ENCODE measurements at regions not wholly inside any gene's neighbourhood (a gene's known extent, or its start where the extent isn't known, plus 50 kb on each side); places are given as distances from the start of the nearest gene placed in this dataset.

DNA sequence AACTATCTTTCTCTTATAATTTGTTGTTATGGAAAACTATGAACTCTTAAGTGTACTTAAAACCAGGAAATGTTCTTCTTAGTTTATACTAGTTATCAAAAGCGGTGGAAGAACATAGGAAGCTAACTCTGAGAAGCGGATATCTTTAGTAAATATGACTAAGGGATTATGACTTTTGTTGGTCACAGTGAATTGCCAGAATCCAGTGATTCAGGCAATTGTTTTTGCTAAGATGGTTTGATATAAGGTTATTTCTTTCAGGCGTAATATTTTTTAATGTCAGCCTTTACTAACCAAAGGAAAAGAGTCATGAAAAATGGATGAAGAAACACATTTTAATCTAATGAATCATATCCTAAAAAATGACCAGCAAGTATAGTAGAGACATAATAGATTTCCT is 473.5 kb downstream of the FOXG1 start:
- DNase-seq (ENCODE audit: extremely low spot score, insufficient read length, low read depth): no peak
- no peak for FAIRE-seq

DNA sequence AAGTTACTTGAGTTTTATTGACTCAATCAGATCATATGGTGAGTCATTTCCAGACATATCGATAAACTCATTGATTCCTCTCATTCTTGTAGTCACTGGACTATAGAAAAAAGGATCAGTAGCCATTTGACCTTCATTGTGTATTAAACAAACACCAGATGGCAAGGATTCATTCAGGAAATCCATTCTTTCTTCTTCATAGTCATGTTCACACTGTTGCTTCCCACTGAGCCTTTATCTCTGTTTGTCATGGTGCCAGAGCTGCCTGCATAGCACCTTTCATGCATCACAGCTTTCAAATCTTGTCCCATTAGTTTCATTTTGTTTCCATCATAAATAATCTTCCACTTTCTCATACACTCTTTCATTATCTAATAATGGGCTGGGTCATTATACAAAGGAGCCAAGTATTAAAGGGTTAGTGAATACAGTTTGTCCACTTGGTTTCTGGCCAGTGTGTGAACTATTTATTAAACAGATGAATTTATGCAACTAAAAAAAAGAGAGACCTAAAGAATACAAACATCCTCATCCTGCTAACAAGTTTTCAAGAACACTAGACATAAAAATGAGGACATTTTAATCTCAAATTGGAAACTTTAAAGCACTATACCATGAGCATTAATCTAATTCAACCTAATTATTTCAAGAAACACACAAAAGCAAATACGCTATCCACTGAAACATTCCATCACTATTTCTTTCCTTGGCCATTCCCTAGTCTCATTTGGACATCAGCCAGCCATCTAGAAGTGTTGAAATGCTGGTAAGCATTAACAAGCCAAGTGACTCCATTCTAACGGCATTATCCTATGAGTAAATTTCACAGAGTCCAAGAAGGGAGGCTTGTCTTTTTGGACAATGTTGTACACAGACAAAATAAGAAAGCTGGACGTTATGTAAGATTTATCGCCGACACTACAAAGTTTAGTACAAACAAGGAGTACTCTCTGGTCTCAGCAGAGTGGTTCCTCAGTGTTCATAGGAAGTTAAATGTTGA is 476.5 kb downstream of the FOXG1 start:
- no peak for FAIRE-seq

DNA sequence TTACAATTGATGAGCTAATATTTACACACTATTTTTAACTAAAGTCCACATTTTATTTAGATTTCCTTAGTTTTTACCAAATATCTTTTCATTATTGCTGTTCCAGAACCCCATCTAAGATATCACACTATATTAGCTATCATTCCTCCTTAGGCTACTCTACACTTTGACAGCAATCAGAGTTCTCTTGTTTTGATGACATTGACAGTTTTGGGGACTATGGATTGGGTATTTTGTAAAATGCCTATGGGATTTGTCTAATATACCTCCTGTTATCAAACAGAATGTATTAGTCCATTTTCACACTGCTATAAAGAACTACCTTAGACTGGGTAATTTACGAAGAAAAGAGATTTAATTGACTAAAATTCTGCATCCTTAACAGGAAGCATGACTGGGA is 489.1 kb downstream of the FOXG1 start:
- no peak for DNase-seq (ENCODE audit: extremely low spot score, insufficient read length, low read depth)
- no peak for FAIRE-seq

More for the DNA sequence above, 476.5 kb downstream of the FOXG1 start:
- DNase-seq (ENCODE audit: extremely low spot score, insufficient read length, low read depth): no peak

DNA sequence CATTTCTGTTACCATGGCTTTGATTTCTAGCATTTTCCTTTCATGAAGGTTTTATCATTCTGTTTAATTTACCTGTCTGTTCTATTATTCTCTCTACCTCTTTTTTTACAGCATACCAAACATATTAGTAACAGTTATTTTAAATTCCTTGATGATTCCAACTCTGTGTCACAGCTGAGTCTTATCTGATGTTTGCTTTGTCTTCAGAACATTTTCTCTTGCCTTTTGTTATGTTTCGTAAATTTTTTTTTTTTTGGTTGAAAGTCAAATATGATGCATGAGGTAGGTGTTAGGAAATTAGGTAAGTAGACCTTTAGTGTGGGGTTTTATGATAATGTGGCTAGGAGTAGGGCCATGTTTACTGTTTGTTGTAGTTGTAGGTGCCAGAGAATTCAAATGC is 496.4 kb downstream of the FOXG1 start:
- DNase-seq (ENCODE audit: extremely low spot score, insufficient read length, low read depth) (no peak), FAIRE-seq (no peak)

DNA sequence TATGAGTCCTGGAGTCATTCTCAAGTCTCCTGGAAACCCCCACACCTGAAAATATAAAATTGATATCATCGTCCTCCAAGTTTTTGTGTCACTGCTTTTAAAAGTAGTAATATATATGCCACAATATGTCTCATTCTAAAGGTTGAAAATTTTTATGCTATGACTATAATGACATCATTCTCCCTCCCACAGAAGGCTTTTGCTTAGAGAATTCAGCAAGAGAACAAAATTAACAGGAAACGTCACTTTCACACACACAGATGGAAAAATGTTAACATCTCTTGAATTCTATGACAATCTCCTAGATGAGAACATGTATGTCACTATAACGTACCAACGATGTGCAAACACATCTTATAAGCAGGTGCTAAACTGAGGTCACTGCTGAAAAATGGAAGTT is 498.3 kb downstream of the FOXG1 start:
- FAIRE-seq (no peak), DNase-seq (ENCODE audit: extremely low spot score, insufficient read length, low read depth) (no peak)

DNA sequence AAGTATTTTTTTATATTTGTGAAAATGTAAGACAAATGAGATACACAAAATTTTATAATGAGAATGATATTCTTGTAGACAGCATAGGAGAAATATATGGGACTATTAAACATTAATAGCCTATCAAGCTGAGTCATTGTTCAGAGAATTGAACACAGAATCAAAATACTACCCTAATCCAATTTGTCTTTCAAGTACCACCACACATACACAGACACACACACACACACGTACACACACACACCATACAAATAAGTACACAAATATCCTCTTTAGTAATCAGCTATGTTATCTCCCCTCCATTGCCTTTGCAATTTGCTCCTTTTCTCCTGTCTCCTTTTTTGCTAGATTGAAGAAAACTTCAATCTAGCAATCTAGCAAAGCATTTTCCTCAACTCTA is 499.3 kb downstream of the FOXG1 start:
- no peak for FAIRE-seq

DNA sequence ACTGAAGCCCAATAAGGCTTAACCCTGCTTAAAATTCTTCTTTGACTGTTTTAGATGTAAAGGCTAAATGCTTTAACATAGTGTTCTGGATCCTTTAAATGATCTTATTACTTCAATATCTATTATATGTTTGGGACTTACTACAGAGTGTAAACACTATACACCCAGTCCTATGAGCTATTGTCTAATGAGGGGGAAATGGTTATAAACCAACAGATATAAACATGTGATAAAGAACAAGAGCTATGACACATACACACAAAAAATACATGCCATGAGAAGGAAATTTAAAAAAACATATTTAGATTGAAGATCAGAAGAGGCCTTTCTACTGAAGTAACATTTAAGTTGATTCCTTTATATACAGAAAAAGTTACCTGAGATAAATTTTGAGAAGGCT is 505.1 kb downstream of the FOXG1 start:
- FAIRE-seq (no peak), DNase-seq (ENCODE audit: extremely low spot score, insufficient read length, low read depth) (no peak)

More for the DNA sequence above, 499.3 kb downstream of the FOXG1 start:
- no peak for DNase-seq (ENCODE audit: extremely low spot score, insufficient read length, low read depth)

DNA sequence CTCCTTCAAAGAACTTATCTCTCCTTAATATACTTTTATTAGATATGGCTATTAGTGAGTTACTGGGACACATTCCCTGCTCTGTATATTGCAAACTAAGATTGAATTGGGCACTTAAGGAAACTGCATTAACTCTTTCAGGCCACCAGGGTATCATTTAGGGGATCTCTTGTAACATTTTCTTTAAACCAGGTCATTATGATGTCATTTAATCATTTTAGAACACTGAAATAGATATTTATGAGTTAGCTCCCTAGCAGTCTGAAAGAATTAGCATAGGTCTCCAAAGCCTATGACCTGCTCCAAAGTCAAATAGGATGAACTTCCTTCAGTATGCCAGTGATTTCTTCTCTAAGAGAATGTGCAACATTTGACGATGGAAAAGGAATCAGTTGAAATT is 506.9 kb downstream of the FOXG1 start:
- no peak for FAIRE-seq

DNA sequence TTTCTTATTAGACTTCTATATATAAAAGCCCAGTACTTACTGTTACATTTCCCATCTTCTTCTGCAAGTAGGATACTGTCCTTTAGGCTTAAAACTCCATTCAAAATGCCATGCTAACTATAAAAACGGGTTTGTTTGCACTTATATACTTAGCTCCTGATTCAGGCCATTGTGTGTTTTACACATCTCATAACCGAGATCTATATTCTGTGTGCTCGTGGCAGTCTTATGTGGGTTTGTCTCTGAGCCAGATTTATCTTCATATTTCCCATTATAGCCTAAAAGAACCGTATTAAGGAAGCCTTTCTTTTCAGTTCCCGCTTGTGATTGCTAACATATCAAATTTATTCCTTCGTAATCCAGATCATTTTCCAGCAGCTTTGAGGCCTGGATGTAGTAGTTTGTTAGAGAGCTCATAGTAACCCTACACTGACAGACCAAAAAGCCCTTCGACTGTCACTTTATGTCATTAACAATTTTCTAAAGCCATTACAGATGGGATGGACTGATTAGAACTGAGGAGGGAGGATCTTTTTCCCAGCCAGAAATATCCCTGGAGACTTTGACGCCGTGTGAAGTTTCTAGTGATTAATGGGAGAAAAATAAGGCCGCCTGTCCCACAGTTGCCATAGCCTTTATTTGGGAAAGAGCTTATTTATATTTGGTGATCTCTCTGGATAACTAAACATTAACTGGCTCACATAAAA is 508.5 kb downstream of the FOXG1 start:
- no peak for FAIRE-seq
- no peak for DNase-seq (ENCODE audit: extremely low spot score, insufficient read length, low read depth)

More for the DNA sequence above, 506.9 kb downstream of the FOXG1 start:
- DNase-seq (ENCODE audit: extremely low spot score, insufficient read length, low read depth): no peak

DNA sequence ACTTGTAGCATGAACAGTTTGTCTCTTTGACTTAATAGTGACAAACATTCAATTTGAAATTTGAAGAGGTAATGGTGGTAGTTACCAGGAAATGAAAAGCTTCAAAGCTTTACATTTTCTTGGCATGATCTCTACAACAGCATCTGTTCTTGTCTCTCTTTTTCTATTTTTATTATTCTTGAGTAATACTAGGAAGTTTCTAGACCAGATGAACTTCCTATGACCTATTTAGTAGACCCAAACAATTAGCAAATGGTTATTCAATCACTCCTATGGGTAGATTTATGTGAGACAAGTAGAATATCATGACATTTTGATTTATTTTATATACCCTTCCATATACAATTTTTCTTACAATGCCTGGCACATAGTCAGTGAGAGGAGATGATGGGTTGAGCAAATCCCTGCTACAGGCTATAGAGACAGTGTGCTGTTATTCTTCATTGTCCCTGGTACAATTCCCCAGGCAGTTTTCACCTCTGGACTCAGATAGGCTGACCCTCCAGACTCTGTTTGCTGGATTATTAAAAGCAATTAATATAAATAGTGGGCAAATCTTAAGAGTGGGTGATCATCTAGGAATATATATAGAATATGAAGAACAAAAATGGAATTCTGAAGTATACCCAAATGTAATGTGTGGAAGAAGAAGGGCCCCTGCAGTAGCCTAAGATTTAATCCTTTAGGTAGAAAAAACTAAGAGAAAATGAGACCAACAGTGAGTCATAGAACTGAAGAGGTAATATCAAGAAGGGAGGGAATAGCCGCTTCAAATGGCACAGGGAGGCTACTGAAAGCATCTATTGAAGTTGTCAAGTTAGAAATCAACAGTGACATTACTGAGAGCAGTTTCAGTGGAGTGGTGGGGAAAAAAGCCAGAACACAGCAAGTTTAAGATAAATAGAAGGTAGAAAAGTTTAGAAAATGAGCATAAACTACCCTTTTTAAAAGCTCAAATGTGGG is 512.0 kb downstream of the FOXG1 start:
- DNase-seq (ENCODE audit: extremely low spot score, insufficient read length, low read depth) (no peak), FAIRE-seq (no peak)

DNA sequence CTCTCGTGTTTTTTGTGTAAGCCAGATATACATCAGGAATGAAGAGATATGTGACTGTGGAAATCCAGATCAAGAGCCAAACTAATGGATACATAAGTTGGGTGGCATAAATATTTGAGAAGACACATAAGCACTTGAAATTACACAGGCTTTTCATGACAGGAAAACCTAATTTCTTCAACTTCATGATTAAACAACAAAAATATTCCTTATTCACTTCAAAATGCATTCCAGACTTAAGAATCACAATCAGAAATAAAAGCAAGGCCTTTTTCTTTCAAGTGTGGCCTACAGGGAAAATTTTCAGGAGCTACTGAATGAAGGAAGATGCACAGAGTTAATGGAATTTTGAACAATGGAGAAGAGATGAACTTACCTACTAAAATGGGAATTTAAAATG is 515.6 kb downstream of the FOXG1 start:
- FAIRE-seq: no peak
- no peak for DNase-seq (ENCODE audit: extremely low spot score, insufficient read length, low read depth)

DNA sequence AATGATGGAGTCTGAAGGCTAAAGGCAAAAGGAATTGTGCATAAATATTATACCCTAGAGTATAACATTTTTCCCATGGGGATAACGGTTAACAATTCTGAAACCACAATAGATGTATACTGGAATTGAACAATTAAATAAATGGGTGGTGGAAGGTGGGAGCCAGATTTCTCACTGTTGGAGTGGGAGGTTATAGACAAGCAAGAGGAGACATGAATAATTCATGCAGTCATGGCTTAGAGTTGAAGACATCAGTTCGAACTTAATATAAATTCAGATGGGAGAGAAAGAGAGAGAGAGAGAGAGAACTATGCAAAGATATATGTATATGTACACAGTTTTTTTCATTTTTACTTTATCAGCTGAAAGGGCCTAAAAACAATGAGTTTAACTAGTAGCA is 523.9 kb downstream of the FOXG1 start:
- FAIRE-seq: no peak

DNA sequence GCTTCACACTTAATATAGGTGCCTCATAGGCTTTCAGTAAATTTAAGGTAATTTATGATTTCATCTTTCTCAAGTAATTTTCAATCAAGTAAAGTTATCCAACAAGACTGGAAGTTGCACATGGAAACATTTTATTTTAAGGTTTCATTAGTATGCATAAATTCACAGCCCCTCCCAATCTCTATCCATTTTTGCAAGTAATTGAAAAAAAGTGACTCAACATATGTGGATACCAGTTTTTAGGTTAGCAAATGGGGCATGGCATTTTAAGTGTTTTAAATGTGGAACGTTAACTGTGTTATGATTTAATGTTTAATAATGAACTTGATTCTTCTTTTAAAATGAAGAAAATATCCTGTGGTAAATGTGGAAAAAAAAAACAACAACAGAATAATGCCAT is 532.8 kb downstream of the FOXG1 start:
- no peak for FAIRE-seq
- no peak for DNase-seq (ENCODE audit: extremely low spot score, insufficient read length, low read depth)

More for the DNA sequence above, 523.9 kb downstream of the FOXG1 start:
- DNase-seq (ENCODE audit: extremely low spot score, insufficient read length, low read depth): no peak

DNA sequence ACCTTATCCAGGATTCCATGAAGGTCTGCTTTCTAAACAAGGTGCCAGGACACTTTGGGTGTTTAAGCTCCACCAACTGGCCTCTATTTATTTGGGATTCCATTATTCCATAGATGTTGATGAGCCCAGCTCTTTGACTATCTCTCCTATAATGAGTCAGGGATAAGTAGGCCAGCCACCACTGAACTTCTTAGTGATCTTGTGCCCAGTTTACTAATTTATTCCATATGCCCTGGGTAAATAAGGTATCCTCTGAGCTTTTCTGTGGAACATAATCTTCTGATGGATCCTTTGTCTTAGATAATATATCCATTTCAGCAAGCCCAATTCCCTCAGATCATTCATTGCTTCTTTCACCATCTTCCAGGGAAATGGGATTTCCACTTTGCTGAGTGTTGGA is 535.0 kb downstream of the FOXG1 start:
- no peak for DNase-seq (ENCODE audit: extremely low spot score, insufficient read length, low read depth)
- no peak for FAIRE-seq

DNA sequence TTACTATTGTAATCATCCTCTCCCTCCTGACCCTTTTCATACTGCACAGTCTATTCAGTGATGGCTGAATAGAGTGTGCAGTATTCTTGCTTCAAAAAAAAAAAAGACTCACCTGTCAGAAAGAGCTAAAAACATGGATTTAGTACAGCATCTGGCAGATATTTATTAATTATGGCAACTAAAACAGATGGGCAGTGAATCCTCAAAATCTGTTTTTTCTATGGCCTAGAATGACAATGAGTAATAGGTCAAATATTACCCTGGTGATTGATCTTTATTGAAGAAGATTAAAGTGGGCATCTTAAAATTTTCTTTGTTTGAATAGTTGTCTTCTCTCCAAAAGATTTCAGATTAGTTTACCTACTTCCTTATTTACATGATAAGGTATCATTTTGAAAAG is 543.6 kb downstream of the FOXG1 start:
- no peak for FAIRE-seq
- no peak for DNase-seq (ENCODE audit: extremely low spot score, insufficient read length, low read depth)

DNA sequence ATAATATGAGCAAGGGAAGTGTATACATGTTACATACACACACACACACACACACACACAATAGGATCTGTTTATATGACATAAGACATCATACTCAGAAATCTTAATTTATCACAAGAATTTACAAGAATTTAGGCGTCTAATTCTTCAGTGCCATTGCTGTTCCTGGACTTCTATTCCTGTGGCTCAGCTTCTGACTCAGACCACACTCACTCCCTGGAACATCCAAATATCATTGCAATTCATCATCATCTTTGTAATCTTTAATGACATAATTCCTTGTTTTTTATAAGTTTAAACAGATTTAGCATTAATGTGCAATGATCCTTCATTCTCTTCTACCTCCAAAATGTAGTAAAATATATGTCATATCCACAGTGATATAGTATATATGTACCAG is 544.2 kb downstream of the FOXG1 start:
- no peak for FAIRE-seq
- DNase-seq (ENCODE audit: extremely low spot score, insufficient read length, low read depth): no peak

DNA sequence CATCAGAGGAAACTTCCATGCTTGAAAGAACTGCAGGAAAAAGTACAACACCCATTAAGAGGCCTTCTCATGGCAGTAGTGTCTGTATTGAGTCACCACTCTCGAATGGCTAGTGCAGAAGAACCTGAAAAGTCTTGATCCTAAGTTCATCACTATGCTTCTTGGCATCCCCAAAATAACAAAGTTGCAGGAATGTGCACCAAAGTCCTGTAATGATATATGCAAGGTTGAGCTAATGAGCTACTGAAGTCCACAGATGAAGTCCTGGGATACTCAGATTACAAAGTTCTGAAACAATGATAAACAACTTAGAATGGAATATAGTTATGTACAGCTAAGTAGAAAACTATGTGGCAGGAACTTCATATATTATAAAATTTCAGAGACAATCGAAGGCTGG is 545.4 kb downstream of the FOXG1 start:
- DNase-seq (ENCODE audit: extremely low spot score, insufficient read length, low read depth): no peak

DNA sequence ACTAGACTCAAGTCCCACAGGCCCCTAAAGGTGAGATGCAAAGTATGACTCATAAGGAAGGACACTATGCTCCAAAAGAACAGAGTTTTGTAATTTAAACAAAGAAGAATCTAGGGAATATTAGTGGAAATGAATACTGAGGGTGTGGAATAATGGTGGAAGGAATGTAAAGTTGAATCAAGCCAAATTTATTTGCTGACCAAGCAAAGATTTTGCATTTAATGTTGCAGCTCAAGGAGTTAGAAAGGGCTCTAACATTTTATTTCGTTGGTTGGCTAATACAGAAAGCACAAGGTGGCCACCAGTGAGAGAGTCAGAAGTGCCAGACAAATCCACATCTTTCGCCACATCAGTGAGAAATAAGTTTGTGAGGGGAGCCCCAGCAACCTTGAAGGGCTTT is 550.3 kb downstream of the FOXG1 start:
- FAIRE-seq (no peak), DNase-seq (ENCODE audit: extremely low spot score, insufficient read length, low read depth) (no peak)

More for the DNA sequence above, 545.4 kb downstream of the FOXG1 start:
- FAIRE-seq: no peak

DNA sequence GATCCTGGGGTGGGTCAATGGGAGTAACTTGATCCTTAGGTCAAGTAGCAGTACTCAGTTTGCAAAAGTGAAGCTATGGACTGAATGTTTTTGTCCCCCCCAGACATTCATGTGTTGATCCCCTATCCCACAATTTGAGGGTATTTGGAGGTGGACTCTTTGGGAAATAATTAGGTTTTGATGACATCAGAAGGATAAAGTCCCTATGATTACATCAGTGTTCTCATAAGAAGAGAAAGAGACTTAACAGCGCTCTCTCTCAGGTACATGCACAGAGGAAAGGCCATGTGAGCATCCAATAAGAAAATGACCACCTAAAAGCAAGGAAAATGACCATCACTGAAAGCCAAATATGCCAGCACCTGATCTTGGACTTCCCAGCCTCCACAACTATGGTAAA is 550.8 kb downstream of the FOXG1 start:
- no peak for FAIRE-seq
- no peak for DNase-seq (ENCODE audit: extremely low spot score, insufficient read length, low read depth)

DNA sequence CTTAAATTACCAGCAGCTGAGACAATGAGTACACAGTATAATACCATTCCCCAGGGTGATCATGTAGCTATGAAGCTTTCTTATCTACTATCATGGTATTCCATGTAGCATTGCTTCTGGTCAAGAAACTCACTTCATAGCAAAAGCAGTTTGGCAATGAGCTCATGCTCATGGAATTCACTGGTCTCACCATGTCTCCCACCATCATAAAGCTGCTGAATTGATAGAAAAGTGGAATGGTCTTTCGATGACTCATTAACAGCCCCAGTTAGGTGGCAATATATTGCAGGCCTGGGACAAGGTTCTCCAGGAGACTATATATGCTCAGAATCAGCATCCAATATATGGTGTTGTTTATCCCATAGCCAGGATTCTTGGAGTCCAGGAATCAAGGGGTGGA is 553.7 kb downstream of the FOXG1 start:
- DNase-seq (ENCODE audit: extremely low spot score, insufficient read length, low read depth): no peak
- no peak for FAIRE-seq
